Liver (tissue), 8 donors: ENCODE measurements at regions not wholly inside any gene's neighbourhood (a gene's known extent, or its start where the extent isn't known, plus 50 kb on each side); places are given as distances from the start of the nearest gene placed in this dataset.
"Not testable (repeated sequence)": the region's sequence is repeated elsewhere in the genome, so short reads cannot be mapped to it uniquely, and the experiment has no call there.

Experiments used
- DNase-seq: peaks from one replicate; pipeline ENCODE4 v3.0.0-alpha.2; 2017; ENCODE audit warnings: low spot score
- H3K27ac ChIP-seq, 2 donors: one replicate each; pipeline ENCODE4 v1.7.0; 2013; ENCODE audit warnings: inconsistent platforms in 2 of 2, low read length in 2 of 2, control low read depth in 1 of 2, low read depth in 1 of 2, mild to moderate bottlenecking in 1 of 2
- H3K27me3 ChIP-seq, 4 donors: one replicate each; pipeline versions ENCODE4 v1.6.1 to v1.7.0; 2013; ENCODE audit warnings: low read length in 3 of 4, inconsistent platforms in 1 of 4, mild to moderate bottlenecking in 1 of 4, moderate library complexity in 1 of 4; ENCODE audit not compliant: control insufficient read depth in 4 of 4, insufficient read depth in 4 of 4
- H3K36me3 ChIP-seq, 4 donors: one replicate each; pipeline versions ENCODE4 v1.6.1 to v1.7.0; 2013; ENCODE audit warnings: low read length in 3 of 4, mild to moderate bottlenecking in 3 of 4, low read depth in 1 of 4, moderate library complexity in 1 of 4; ENCODE audit not compliant: control insufficient read depth in 4 of 4, insufficient read depth in 3 of 4
- H3K4me1 ChIP-seq, 4 donors: one replicate each; pipeline versions ENCODE4 v1.6.1 to v1.7.0; 2013; ENCODE audit warnings: low read length in 3 of 4, mild to moderate bottlenecking in 3 of 4, moderate library complexity in 1 of 4; ENCODE audit not compliant: control insufficient read depth in 4 of 4, insufficient read depth in 4 of 4
- H3K4me3 ChIP-seq, 3 donors: one replicate each; pipeline versions ENCODE4 v1.6.1 to v1.7.0; 2013; ENCODE audit warnings: low read length in 3 of 3, control low read depth in 1 of 3, low read depth in 1 of 3, mild to moderate bottlenecking in 1 of 3
- H3K9ac ChIP-seq, 2 donors: one replicate each; pipeline ENCODE4 v1.7.0; 2013; ENCODE audit warnings: low read length in 2 of 2, mild to moderate bottlenecking in 2 of 2, moderate library complexity in 2 of 2, control low read depth in 1 of 2, low read depth in 1 of 2
- H3K9me3 ChIP-seq, 4 donors: one replicate each; pipeline versions ENCODE4 v1.6.1 to v1.7.0; 2013; ENCODE audit warnings: low read length in 3 of 4; ENCODE audit not compliant: control insufficient read depth in 4 of 4
- FOXA1 ChIP-seq: IDR thresholded peaks from 2 replicates; pipeline ENCODE4 v1.6.1; 2016; ENCODE audit warnings: antibody characterized with exemption
- GABPA ChIP-seq, 2 donors: IDR thresholded peaks in 1 of 2; conservative IDR thresholded peaks in 1 of 2; 2 replicates each; pipeline ENCODE4 v1.6.1; 2016; ENCODE audit warnings: antibody characterized with exemption in 2 of 2, mild to moderate bottlenecking in 1 of 2, moderate library complexity in 1 of 2
- HNF4A ChIP-seq, 2 donors: conservative IDR thresholded peaks; 2 replicates each; pipeline ENCODE4 v1.6.1; 2016; ENCODE audit warnings: antibody characterized with exemption in 2 of 2, mild to moderate bottlenecking in 2 of 2
- NR2F2 ChIP-seq: IDR thresholded peaks from 2 replicates; pipeline ENCODE4 v1.6.1; 2016; ENCODE audit warnings: antibody characterized with exemption
- RAD21 ChIP-seq, 2 donors: IDR thresholded peaks; 2 replicates each; pipeline ENCODE4 v1.6.1; 2016; ENCODE audit warnings: antibody characterized with exemption in 2 of 2, mild to moderate bottlenecking in 2 of 2
- RXRA ChIP-seq, 2 donors: IDR thresholded peaks; 2 replicates each; pipeline ENCODE4 v1.6.1; 2017 to 2018; ENCODE audit warnings: antibody characterized with exemption in 2 of 2, mild to moderate bottlenecking in 1 of 2
- TAF1 ChIP-seq: conservative IDR thresholded peaks from 2 replicates; pipeline ENCODE4 v1.6.1; 2016; ENCODE audit warnings: antibody characterized with exemption, mild to moderate bottlenecking
- YY1 ChIP-seq: IDR thresholded peaks from 2 replicates; pipeline ENCODE4 v1.6.1; 2016; ENCODE audit warnings: antibody characterized with exemption, mild to moderate bottlenecking
- WGBS: extraction: QIAGEN DNeasy Blood & Tissue Kit; methylation state at CpG from one replicate; pipeline ENCODE4 v1.1.7; 2013; 5-methylcytosine and 5-hydroxymethylcytosine counted together
- TF ChIP-seq, protein P1 (sequence below): IDR thresholded peaks from 2 replicates; pipeline ENCODE4 v1.6.1; 2016; ENCODE audit warnings: antibody characterized with exemption
- TF ChIP-seq, protein P2 (sequence below): IDR thresholded peaks from 2 replicates; pipeline ENCODE4 v1.6.1; 2016; ENCODE audit warnings: antibody characterized with exemption
- TF ChIP-seq, protein P3 (sequence below): fragments of 150-350 bp; IDR thresholded peaks from 2 replicates; pipeline ENCODE4 v1.5.1; 2017; ENCODE audit warnings: improper control_type of control experiment, low read depth, low read length; ENCODE audit not compliant: missing input control
- TF ChIP-seq, protein P4 (sequence below): IDR thresholded peaks from 2 replicates; pipeline ENCODE4 v1.6.1; 2016; ENCODE audit warnings: antibody characterized with exemption, mild to moderate bottlenecking
- TF ChIP-seq, protein P5 (sequence below): IDR thresholded peaks from 2 replicates; pipeline ENCODE4 v1.6.1; 2016; ENCODE audit warnings: antibody characterized with exemption
- donor health status: healthy.
- donor health status: healthy.
- donor health status: healthy.
- donor health status: healthy.
- donor health status: healthy.

DNA sequence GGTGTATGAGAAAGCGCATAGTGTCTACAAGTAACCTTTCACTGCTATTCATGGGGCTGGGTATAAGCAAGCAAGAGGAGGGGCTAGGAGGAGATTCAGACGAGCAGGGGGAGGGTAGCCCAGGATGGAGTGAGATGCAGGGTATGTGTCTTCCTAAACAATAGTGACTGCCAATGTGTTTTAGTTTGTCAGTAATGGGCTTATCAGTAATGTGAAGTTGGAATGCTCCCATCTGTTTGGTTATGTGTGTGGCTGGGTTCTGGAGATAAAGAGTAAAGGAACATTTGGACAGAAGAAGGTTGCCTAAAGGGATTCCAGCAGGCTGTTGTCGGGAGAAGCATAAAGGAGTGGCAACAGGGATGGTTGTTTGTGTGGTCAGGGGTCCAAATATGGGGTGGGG, 62.7 kb upstream of the EZR start:
- H3K4me1 ChIP-seq, H3K36me3 ChIP-seq, H3K27ac ChIP-seq, H3K4me3 ChIP-seq, H3K9me3 ChIP-seq, DNase-seq, H3K27me3 ChIP-seq, H3K9ac ChIP-seq: not testable (repeated sequence)
- WGBS = 59% methylated on average over 3 of the region's 3 CpGs

DNA sequence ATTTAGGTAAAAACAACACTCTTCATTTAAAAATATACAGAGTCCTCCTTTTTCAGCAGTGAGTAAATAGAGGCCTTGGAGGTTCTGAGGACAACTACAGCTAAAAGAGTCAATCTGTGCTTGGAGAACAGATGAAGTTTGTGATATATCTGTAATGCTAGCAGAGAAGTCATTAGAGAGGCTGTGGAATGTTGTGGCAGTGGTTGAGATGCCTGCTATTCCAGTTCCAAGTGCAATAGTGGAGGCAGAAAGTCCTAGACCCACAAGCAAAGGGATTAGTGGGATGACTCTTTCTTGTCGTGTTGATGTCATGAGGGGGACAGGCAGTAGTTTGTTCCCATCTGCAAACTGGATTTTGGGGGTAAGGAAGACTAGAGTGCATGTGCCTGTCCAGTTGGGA, 62.1 kb upstream of the EZR start:
- H3K27me3 ChIP-seq, H3K4me3 ChIP-seq, DNase-seq, H3K27ac ChIP-seq, H3K4me1 ChIP-seq, H3K9me3 ChIP-seq, H3K36me3 ChIP-seq, H3K9ac ChIP-seq: not testable (repeated sequence)
- 66% methylated on average over 1 of the region's 1 CpG for WGBS

DNA sequence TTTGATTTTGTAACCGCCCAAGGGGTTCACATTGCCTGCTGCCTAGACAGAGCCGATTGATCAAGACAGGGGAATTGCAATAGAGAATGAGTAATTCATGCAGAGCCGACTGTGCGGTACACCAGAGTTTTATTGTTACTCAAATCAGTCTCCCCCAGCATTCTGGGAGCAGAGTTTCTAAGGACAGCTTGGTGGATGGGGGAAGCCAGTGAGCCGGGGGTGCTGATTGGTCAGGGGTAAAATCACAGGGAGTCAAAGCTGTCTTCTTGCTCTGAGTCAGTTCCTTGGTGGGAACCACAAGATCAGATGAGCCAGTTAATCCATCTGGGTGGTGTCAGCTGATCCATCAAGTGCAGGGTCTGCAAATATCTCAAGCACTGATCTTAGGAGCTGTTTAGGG, 60.0 kb upstream of the EZR start:
- no peaks in the 10 kb centered on the region for H3K4me1 ChIP-seq
- TF ChIP-seq, protein P1, sequence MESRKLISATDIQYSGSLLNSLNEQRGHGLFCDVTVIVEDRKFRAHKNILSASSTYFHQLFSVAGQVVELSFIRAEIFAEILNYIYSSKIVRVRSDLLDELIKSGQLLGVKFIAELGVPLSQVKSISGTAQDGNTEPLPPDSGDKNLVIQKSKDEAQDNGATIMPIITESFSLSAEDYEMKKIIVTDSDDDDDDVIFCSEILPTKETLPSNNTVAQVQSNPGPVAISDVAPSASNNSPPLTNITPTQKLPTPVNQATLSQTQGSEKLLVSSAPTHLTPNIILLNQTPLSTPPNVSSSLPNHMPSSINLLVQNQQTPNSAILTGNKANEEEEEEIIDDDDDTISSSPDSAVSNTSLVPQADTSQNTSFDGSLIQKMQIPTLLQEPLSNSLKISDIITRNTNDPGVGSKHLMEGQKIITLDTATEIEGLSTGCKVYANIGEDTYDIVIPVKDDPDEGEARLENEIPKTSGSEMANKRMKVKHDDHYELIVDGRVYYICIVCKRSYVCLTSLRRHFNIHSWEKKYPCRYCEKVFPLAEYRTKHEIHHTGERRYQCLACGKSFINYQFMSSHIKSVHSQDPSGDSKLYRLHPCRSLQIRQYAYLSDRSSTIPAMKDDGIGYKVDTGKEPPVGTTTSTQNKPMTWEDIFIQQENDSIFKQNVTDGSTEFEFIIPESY = no peak
- TF ChIP-seq YY1 = no peak
- no peak for TF ChIP-seq RXRA (IDR thresholded peaks at IDR 0.05)
- H3K27me3 ChIP-seq = no peaks in the 10 kb centered on the region
- no peak overlapping the region for H3K27ac ChIP-seq
- H3K36me3 ChIP-seq = no peaks in the 10 kb centered on the region
- H3K9me3 ChIP-seq = no peaks in the 10 kb centered on the region
- H3K9ac ChIP-seq = no peak overlapping the region
- 90% methylated on average over 5 of the region's 5 CpGs for WGBS
- no peak for DNase-seq
- no peak overlapping the region for H3K4me3 ChIP-seq

DNA sequence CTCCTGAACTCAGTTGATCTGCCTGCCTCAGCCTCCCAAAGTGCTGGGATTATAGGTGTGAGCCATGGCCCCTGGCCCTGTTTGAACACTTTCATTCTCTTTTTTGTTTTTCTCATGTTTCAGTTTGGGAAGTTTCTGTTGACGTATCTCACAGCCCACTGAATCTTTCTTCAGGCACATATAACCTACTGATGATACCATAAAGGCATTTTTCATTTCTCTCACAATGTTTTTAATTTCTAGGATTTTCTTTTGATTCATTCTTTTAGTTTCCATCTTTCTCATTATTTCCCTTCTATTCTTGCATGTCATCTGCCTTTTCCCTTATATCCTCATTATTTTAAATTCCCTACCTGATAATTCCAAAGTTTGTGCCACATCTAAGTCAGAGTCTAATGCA, 58.5 kb upstream of the EZR start:
- Histone ChIP-seq H3K4me3 (no peak overlapping the region), H3K9ac (no peak overlapping the region), H3K9me3 (no peaks in the 10 kb centered on the region), H3K36me3 (no peaks in the 10 kb centered on the region), H3K27ac (no peak overlapping the region), H3K4me1 (no peaks in the 10 kb centered on the region), H3K27me3 (no peaks in the 10 kb centered on the region)
- TF ChIP-seq RXRA (IDR thresholded peaks at IDR 0.05) = no peak
- TF ChIP-seq RAD21 (IDR thresholded peaks at IDR 0.05) = no peak
- TF ChIP-seq, protein P2, sequence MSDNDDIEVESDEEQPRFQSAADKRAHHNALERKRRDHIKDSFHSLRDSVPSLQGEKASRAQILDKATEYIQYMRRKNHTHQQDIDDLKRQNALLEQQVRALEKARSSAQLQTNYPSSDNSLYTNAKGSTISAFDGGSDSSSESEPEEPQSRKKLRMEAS = no peak
- TF ChIP-seq, protein P3, sequence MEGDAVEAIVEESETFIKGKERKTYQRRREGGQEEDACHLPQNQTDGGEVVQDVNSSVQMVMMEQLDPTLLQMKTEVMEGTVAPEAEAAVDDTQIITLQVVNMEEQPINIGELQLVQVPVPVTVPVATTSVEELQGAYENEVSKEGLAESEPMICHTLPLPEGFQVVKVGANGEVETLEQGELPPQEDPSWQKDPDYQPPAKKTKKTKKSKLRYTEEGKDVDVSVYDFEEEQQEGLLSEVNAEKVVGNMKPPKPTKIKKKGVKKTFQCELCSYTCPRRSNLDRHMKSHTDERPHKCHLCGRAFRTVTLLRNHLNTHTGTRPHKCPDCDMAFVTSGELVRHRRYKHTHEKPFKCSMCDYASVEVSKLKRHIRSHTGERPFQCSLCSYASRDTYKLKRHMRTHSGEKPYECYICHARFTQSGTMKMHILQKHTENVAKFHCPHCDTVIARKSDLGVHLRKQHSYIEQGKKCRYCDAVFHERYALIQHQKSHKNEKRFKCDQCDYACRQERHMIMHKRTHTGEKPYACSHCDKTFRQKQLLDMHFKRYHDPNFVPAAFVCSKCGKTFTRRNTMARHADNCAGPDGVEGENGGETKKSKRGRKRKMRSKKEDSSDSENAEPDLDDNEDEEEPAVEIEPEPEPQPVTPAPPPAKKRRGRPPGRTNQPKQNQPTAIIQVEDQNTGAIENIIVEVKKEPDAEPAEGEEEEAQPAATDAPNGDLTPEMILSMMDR = no peak
- no peak for TF ChIP-seq YY1
- TF ChIP-seq, protein P4, sequence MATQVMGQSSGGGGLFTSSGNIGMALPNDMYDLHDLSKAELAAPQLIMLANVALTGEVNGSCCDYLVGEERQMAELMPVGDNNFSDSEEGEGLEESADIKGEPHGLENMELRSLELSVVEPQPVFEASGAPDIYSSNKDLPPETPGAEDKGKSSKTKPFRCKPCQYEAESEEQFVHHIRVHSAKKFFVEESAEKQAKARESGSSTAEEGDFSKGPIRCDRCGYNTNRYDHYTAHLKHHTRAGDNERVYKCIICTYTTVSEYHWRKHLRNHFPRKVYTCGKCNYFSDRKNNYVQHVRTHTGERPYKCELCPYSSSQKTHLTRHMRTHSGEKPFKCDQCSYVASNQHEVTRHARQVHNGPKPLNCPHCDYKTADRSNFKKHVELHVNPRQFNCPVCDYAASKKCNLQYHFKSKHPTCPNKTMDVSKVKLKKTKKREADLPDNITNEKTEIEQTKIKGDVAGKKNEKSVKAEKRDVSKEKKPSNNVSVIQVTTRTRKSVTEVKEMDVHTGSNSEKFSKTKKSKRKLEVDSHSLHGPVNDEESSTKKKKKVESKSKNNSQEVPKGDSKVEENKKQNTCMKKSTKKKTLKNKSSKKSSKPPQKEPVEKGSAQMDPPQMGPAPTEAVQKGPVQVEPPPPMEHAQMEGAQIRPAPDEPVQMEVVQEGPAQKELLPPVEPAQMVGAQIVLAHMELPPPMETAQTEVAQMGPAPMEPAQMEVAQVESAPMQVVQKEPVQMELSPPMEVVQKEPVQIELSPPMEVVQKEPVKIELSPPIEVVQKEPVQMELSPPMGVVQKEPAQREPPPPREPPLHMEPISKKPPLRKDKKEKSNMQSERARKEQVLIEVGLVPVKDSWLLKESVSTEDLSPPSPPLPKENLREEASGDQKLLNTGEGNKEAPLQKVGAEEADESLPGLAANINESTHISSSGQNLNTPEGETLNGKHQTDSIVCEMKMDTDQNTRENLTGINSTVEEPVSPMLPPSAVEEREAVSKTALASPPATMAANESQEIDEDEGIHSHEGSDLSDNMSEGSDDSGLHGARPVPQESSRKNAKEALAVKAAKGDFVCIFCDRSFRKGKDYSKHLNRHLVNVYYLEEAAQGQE = no peak
- TF ChIP-seq, protein P1 = no peak
- no peak for TF ChIP-seq FOXA1
- TF ChIP-seq TAF1 = no peak
- no peak for TF ChIP-seq GABPA (IDR thresholded peaks at IDR 0.05 in 1 of 2, conservative IDR thresholded peaks at IDR 0.05 in 1 of 2)
- TF ChIP-seq NR2F2 = no peak
- TF ChIP-seq, protein P5, sequence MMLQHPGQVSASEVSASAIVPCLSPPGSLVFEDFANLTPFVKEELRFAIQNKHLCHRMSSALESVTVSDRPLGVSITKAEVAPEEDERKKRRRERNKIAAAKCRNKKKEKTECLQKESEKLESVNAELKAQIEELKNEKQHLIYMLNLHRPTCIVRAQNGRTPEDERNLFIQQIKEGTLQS = no peak
- TF ChIP-seq HNF4A (conservative IDR thresholded peaks at IDR 0.05) = no peak
- no peak for DNase-seq
- WGBS = 98% methylated on average over 1 of the region's 1 CpG
